Caco-2 (cell line): ENCODE measurements at regions not wholly inside any gene's neighbourhood (a gene's known extent, or its start where the extent isn't known, plus 50 kb on each side); places are given as distances from the start of the nearest gene placed in this dataset.

ENCODE experiments used
- BruUV-seq: library from RNA; stranded (reverse); fragments of 400-500 nt; replicated peaks from 2 replicates; lab custom pipeline; 2021; lab: Mats Ljungman, UMichigan
- CTCF ChIA-PET: fragments of 300-600 bp; sonication (Branson Sonifier 250); formaldehyde crosslinking; loops from one replicate; lab custom pipeline; 2022; ENCODE audit warnings: antibody characterized with exemption; lab: Charles Lee
- POLR2A ChIA-PET: fragments of 300-600 bp; sonication (Branson Sonifier 250); formaldehyde crosslinking; loops from one replicate; lab custom pipeline; 2022; ENCODE audit warnings: antibody characterized with exemption; lab: Charles Lee
- DNase-seq, 2 experiments: peaks; one replicate each; pipeline versions ENCODE4 v3.0.0 to v3.0.0-alpha.2; 2020 to 2022
- H3K27me3 ChIP-seq: replicated peaks from 2 replicates; pipeline ENCODE4 v1.6.0; 2011; ENCODE audit warnings: low read length; ENCODE audit not compliant: control insufficient read depth, insufficient read depth
- H3K36me3 ChIP-seq: 2 replicates; pipeline ENCODE4 v1.5.1; 2011; ENCODE audit warnings: low read length; ENCODE audit not compliant: control insufficient read depth, insufficient read depth
- H3K4me1 ChIP-seq: fragments of 250-450 bp; sonication (Bioruptor Pico); 2 replicates; pipeline ENCODE4 v1.5.1; 2020; ENCODE audit warnings: mild to moderate bottlenecking
- H3K4me3 ChIP-seq: 2 replicates; pipeline ENCODE4 v1.5.1; 2011; ENCODE audit warnings: low read depth, mild to moderate bottlenecking, control low read depth, low read length
- H3K9me3 ChIP-seq: fragments of 250-450 bp; sonication (Bioruptor Pico); 2 replicates; pipeline ENCODE4 v1.5.1; 2020; ENCODE audit warnings: mild to moderate bottlenecking, moderate library complexity
- H3K27ac Mint-ChIP-seq: one replicate; pipeline ENCODE4 v1.8.0; 2022; ENCODE audit warnings: mixed read lengths; ENCODE audit not compliant: unreplicated experiment
- H3K27me3 Mint-ChIP-seq: one replicate; pipeline ENCODE4 v1.8.0; 2022; ENCODE audit warnings: mixed read lengths; ENCODE audit not compliant: insufficient read depth, unreplicated experiment
- H3K36me3 Mint-ChIP-seq: one replicate; pipeline ENCODE4 v1.8.0; 2022; ENCODE audit warnings: mild to moderate bottlenecking, mixed read lengths; ENCODE audit not compliant: insufficient read depth, unreplicated experiment
- H3K4me1 Mint-ChIP-seq: one replicate; pipeline ENCODE4 v1.8.0; 2022; ENCODE audit warnings: low read depth, mixed read lengths; ENCODE audit not compliant: unreplicated experiment
- H3K4me3 Mint-ChIP-seq: one replicate; pipeline ENCODE4 v1.8.0; 2022; ENCODE audit warnings: mild to moderate bottlenecking, moderate library complexity, mixed read lengths; ENCODE audit not compliant: unreplicated experiment
- H3K9me3 Mint-ChIP-seq: one replicate; pipeline ENCODE4 v1.8.0; 2022; ENCODE audit warnings: mixed read lengths; ENCODE audit not compliant: unreplicated experiment
- CTCF ChIP-seq, 2 experiments: fragments of 200-600 bp in 1 of 2; IDR thresholded peaks; 1 replicate in 1 of 2; 2 replicates in 1 of 2; pipeline versions ENCODE4 v1.5.1 to v1.8.0; 2011 to 2022; ENCODE audit warnings: antibody characterized with exemption in 1 of 2, control low read depth in 1 of 2, inconsistent platforms in 1 of 2, low read depth in 1 of 2, low read length in 1 of 2, mild to moderate bottlenecking in 1 of 2, moderate library complexity in 1 of 2; ENCODE audit not compliant: insufficient read depth in 1 of 2, severe bottlenecking in 1 of 2, unreplicated experiment in 1 of 2
- intact Hi-C: fragments of 100-400 bp; cut with micrococcal nuclease; formaldehyde crosslinking; loops from one replicate; pipeline ENCODE4 v1.10.0; 2022; ENCODE audit not compliant: unreplicated experiment

GRCh38 chr17:70613681-70614080 lies 444.3 kb downstream of the KCNJ2 start:
- CTCF ChIA-PET = no interaction called here

GRCh38 chr17:70615831-70616230 lies 446.5 kb downstream of the KCNJ2 start:
- Histone ChIP-seq H3K9me3 (no peaks in the 10 kb centered on the region), H3K36me3 (no peaks in the 10 kb centered on the region), H3K4me3 (no peak overlapping the region), H3K27me3 (no peaks in the 10 kb centered on the region), H3K4me1 (no peaks in the 10 kb centered on the region)
- no TSS peak for BruUV-seq
- Mint-ChIP-seq H3K27me3 (peaks cover 9% of the 10 kb centered on the region), H3K27ac (no peak overlapping the region), H3K4me3 (no peak overlapping the region), H3K4me1 (no peaks in the 10 kb centered on the region), H3K36me3 (no peaks in the 10 kb centered on the region), H3K9me3 (no peaks in the 10 kb centered on the region)
- intact Hi-C loops = no loop called here
- POLR2A ChIA-PET = no interaction called here
- no peak for TF ChIP-seq CTCF (IDR thresholded peaks at IDR 0.05; ENCODE audit: insufficient read depth in 1 of 2, low read depth in 1 of 2, low read length in 1 of 2, severe bottlenecking in 1 of 2, unreplicated experiment in 1 of 2)
- no peak for DNase-seq
- CTCF ChIA-PET = no interaction called here

More at GRCh38 chr17:70613681-70614080, 444.3 kb downstream of the KCNJ2 start:
- no peaks in the 10 kb centered on the region for H3K36me3 ChIP-seq
- intact Hi-C loops = no loop called here
- POLR2A ChIA-PET = no interaction called here
- TF ChIP-seq CTCF (IDR thresholded peaks at IDR 0.05; ENCODE audit: insufficient read depth in 1 of 2, low read depth in 1 of 2, low read length in 1 of 2, severe bottlenecking in 1 of 2, unreplicated experiment in 1 of 2) = no peak
- H3K9me3 Mint-ChIP-seq = no peaks in the 10 kb centered on the region
- no peak for DNase-seq
- no peak overlapping the region for H3K4me3 ChIP-seq
- H3K4me1 Mint-ChIP-seq = peaks cover 4% of the 10 kb centered on the region
- BruUV-seq = no TSS peak
- H3K27ac Mint-ChIP-seq = no peak overlapping the region
- H3K4me1 ChIP-seq = no peaks in the 10 kb centered on the region
- H3K27me3 Mint-ChIP-seq = peaks cover 9% of the 10 kb centered on the region
- H3K27me3 ChIP-seq = no peaks in the 10 kb centered on the region
- no peaks in the 10 kb centered on the region for H3K36me3 Mint-ChIP-seq
- no peaks in the 10 kb centered on the region for H3K9me3 ChIP-seq
- no peak overlapping the region for H3K4me3 Mint-ChIP-seq

GRCh38 chr17:70618641-70619040 lies 449.3 kb downstream of the KCNJ2 start:
- no peaks in the 10 kb centered on the region for H3K4me1 Mint-ChIP-seq

More at GRCh38 chr17:70618641-70619040, 449.3 kb downstream of the KCNJ2 start:
- CTCF ChIA-PET = no interaction called here
- Histone ChIP-seq H3K4me1 (no peaks in the 10 kb centered on the region), H3K4me3 (no peak overlapping the region), H3K36me3 (no peaks in the 10 kb centered on the region), H3K27me3 (no peaks in the 10 kb centered on the region), H3K9me3 (no peaks in the 10 kb centered on the region)
- TF ChIP-seq CTCF (IDR thresholded peaks at IDR 0.05; ENCODE audit: insufficient read depth in 1 of 2, low read depth in 1 of 2, low read length in 1 of 2, severe bottlenecking in 1 of 2, unreplicated experiment in 1 of 2) = no peak
- peaks cover 13% of the 10 kb centered on the region for H3K27me3 Mint-ChIP-seq
- DNase-seq = no peak
- H3K9me3 Mint-ChIP-seq = no peaks in the 10 kb centered on the region
- H3K36me3 Mint-ChIP-seq = no peaks in the 10 kb centered on the region
- H3K27ac Mint-ChIP-seq = no peak overlapping the region
- no TSS peak for BruUV-seq
- H3K4me3 Mint-ChIP-seq = no peak overlapping the region
- intact Hi-C loops = no loop called here
- POLR2A ChIA-PET = no interaction called here
